HL-60 (cell line): ENCODE measurements at regions not wholly inside any gene's neighbourhood (a gene's known extent, or its start where the extent isn't known, plus 50 kb on each side); places are given as distances from the start of the nearest gene placed in this dataset.

Experiments
- DNase-seq, 2 experiments: peaks; one replicate each; pipeline ENCODE4 v3.0.0-alpha.2; 2010 to 2020; ENCODE audit warnings: low read depth in 1 of 2, low spot score in 1 of 2
- H3K27ac ChIP-seq: fragments of 250-450 bp; sonication (Bioruptor Pico); replicated peaks from 2 replicates; pipeline ENCODE4 v1.5.1; 2020; ENCODE audit warnings: mild to moderate bottlenecking, moderate library complexity
- H3K27me3 ChIP-seq: fragments of 250-450 bp; sonication (Bioruptor Pico); 2 replicates; pipeline ENCODE4 v1.5.1; 2021; ENCODE audit warnings: mild to moderate bottlenecking, moderate library complexity; ENCODE audit not compliant: insufficient read depth, poor library complexity, severe bottlenecking
- H3K4me3 ChIP-seq: replicated peaks from 2 replicates; pipeline ENCODE4 v1.5.1; 2011; ENCODE audit warnings: mild to moderate bottlenecking, control low read depth, low read length; ENCODE audit not compliant: insufficient read depth
- GABPA ChIP-seq: IDR thresholded peaks from 2 replicates; pipeline ENCODE4 v1.6.1; 2012; ENCODE audit warnings: low read depth
- POLR2AphosphoS5 ChIP-seq: IDR thresholded peaks from 2 replicates; pipeline ENCODE4 v1.6.1; 2012; ENCODE audit warnings: low read depth
- SPI1 ChIP-seq: IDR thresholded peaks from 2 replicates; pipeline ENCODE4 v1.6.1; 2012; ENCODE audit warnings: low read depth, mild to moderate bottlenecking, borderline replicate concordance
- TF ChIP-seq, protein P1 (sequence below): IDR thresholded peaks from one replicate; pipeline ENCODE4 v1.5.1; 2011; ENCODE audit warnings: low read length, control low read depth, inconsistent platforms; ENCODE audit not compliant: insufficient read depth
- TF ChIP-seq, protein P2 (sequence below): IDR thresholded peaks from 2 replicates; pipeline ENCODE4 v1.6.1; 2012; ENCODE audit warnings: low read depth; ENCODE audit not compliant: insufficient replicate concordance

DNA sequence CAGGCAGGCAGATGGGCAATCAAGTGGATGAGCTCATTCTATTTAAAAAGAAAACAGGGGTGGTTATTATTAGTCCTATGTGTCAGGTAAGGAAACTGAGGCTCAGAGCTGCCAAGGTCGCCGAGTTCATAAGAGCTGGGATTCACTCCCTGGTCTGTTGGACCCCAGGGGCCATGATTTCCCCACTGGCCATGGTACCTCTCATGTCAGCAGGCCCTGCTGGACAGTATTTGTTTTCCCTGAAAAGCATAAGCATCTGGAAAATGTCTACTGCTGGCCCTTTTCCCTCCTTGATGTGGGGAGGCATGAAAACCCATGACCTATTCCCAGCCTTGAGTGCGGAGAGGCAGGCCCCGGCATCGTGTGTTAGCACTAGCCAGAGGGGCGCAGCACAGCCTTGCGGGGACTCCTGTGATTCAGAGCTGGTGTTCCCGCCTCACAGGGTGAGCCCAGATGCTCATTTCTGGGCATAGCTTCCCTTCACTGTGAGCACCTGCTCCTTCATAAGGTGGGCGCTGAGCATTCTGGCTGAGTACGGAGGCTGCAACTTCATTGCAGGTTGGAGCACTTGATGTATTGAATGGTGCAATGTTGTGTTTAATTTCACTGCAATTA is 617.5 kb downstream of the PTPRU start:
- no peaks in the 10 kb centered on the region for H3K27me3 ChIP-seq
- no peak overlapping the region for H3K27ac ChIP-seq
- no peak overlapping the region for H3K4me3 ChIP-seq
- no peak for DNase-seq
- TF ChIP-seq, protein P1, sequence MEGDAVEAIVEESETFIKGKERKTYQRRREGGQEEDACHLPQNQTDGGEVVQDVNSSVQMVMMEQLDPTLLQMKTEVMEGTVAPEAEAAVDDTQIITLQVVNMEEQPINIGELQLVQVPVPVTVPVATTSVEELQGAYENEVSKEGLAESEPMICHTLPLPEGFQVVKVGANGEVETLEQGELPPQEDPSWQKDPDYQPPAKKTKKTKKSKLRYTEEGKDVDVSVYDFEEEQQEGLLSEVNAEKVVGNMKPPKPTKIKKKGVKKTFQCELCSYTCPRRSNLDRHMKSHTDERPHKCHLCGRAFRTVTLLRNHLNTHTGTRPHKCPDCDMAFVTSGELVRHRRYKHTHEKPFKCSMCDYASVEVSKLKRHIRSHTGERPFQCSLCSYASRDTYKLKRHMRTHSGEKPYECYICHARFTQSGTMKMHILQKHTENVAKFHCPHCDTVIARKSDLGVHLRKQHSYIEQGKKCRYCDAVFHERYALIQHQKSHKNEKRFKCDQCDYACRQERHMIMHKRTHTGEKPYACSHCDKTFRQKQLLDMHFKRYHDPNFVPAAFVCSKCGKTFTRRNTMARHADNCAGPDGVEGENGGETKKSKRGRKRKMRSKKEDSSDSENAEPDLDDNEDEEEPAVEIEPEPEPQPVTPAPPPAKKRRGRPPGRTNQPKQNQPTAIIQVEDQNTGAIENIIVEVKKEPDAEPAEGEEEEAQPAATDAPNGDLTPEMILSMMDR: no peak
- no peak for TF ChIP-seq SPI1
- TF ChIP-seq, protein P2, sequence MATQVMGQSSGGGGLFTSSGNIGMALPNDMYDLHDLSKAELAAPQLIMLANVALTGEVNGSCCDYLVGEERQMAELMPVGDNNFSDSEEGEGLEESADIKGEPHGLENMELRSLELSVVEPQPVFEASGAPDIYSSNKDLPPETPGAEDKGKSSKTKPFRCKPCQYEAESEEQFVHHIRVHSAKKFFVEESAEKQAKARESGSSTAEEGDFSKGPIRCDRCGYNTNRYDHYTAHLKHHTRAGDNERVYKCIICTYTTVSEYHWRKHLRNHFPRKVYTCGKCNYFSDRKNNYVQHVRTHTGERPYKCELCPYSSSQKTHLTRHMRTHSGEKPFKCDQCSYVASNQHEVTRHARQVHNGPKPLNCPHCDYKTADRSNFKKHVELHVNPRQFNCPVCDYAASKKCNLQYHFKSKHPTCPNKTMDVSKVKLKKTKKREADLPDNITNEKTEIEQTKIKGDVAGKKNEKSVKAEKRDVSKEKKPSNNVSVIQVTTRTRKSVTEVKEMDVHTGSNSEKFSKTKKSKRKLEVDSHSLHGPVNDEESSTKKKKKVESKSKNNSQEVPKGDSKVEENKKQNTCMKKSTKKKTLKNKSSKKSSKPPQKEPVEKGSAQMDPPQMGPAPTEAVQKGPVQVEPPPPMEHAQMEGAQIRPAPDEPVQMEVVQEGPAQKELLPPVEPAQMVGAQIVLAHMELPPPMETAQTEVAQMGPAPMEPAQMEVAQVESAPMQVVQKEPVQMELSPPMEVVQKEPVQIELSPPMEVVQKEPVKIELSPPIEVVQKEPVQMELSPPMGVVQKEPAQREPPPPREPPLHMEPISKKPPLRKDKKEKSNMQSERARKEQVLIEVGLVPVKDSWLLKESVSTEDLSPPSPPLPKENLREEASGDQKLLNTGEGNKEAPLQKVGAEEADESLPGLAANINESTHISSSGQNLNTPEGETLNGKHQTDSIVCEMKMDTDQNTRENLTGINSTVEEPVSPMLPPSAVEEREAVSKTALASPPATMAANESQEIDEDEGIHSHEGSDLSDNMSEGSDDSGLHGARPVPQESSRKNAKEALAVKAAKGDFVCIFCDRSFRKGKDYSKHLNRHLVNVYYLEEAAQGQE: no peak
- TF ChIP-seq GABPA: no peak
- TF ChIP-seq POLR2AphosphoS5: no peak

DNA sequence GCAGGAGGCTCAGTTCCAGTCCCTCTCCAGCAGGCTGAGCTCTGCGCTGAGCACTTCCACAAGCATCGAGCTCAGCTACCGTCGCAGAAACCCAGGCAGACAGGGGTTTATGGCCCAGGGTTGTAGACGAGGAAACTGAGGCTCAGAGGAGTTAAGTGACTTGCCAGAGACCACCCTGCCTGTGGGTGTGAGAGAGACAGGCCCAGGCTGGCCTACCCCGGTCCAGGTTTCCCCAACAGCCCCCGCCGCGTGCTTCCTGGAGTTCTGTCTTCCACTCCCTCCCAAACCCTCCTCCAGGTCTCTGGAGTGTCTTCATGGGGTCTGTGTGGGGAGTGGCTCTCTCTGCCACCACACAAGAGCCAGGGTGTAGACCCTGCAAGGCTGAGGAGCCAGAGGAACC is 615.9 kb downstream of the PTPRU start:
- Histone ChIP-seq H3K27me3 (no peaks in the 10 kb centered on the region), H3K27ac (no peak overlapping the region), H3K4me3 (no peak overlapping the region)
- DNase-seq: no peak
- no peak for TF ChIP-seq GABPA
- TF ChIP-seq POLR2AphosphoS5: no peak
- TF ChIP-seq, protein P1: no peak
- no peak for TF ChIP-seq SPI1
- TF ChIP-seq, protein P2: no peak

DNA sequence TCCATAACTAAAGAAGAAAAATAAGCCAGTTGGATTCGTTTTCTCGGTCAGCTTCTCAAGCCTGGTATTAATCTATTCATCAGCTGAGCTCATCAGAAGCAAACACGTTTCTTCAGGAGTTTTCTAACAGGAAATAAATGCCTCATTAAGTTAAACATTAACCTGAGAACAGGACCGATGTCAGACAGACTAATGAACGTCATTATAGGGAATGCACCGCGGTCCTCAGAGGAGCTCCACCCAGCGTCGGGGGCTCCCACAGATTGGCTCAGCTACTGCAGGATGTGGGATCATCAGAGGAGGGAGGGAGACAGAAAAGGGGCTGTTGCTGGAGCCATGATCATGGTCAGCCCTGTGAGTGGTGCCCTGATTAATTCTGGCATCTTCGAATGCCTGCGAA is 615.4 kb downstream of the PTPRU start:
- DNase-seq: no peak
- H3K27me3 ChIP-seq: no peaks in the 10 kb centered on the region
- no peak overlapping the region for H3K4me3 ChIP-seq
- TF ChIP-seq, protein P2: no peak
- TF ChIP-seq, protein P1: no peak
- no peak for TF ChIP-seq POLR2AphosphoS5
- TF ChIP-seq GABPA: no peak
- TF ChIP-seq SPI1: no peak
- H3K27ac ChIP-seq: no peak overlapping the region
